LoVo (cell line): ENCODE measurements at regions not wholly inside any gene's neighbourhood (a gene's known extent, or its start where the extent isn't known, plus 50 kb on each side); places are given as distances from the start of the nearest gene placed in this dataset.
"Not testable (repeated sequence)": the region's sequence is repeated elsewhere in the genome, so short reads cannot be mapped to it uniquely, and the experiment has no call there.

ENCODE experiments used
- DNase-seq: peaks from one replicate; pipeline ENCODE4 v3.0.0-alpha.2; 2016; ENCODE audit warnings: low spot score

DNA sequence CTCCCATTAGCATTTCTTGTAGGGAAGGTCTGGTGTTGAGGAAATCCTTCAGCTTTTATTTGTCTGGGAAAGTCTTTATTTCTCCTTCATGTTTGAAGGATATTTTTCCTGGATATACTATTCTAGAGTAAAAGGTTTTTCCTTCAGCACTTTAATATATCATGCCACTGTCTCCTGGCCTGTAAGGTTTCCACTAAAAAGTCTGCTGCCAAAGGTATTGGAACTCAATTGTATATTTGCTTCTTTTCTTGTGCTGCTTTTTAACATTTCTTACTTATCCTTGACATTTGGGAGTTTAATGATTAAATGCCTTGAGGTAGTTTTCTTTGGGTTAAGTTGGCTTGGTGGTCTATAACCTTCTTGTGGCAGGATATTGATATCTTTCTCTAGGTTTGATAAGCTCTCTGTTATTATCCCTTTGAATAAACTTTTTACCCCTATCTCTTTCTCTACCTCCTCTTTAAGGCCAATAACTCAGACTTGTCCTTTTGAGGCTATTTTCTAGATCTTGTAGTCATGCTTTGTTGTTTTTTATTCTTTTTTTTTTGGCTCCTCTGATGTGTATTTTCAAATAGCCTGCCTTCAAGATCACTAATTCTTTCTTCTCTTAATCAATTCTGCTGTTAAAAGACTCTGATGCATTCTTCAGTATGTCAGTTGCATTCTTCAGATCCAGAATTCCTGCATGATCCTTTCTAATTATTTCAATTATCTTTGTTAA is 225.0 kb upstream of the ZNF217 start:
- no peak for DNase-seq

GRCh38 chr20:53817513-53817912 is 223.9 kb upstream of the ZNF217 start:
- not testable (repeated sequence) for DNase-seq

- DNase-seq: no peak
Measured at GRCh38 chr20:53816872-53817398, 223.3 kb upstream of the ZNF217 start.

DNA sequence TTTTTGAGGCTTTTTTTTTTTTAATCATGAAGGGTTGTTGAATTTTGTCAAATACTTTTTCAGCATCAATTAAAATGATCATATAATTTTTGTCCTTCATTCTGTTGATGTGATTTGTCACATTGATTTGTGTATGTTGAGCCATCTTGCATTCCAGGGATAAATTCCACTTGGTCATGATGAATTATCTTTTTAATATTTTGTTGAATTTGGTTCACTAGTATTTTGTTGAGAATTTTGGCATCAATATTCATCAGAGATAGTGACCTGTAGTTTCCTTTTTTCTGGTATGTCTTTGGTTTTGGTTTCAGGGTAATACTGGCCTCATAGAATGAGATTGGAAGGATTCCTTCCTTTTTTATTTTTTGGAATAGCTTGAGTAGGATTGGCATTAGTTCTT is 221.9 kb upstream of the ZNF217 start:
- no peak for DNase-seq

GRCh38 chr20:53814060-53814459 is 220.4 kb upstream of the ZNF217 start:
- no peak for DNase-seq

- no peak for DNase-seq
Measured at GRCh38 chr20:53813636-53814035, 220.0 kb upstream of the ZNF217 start.

DNA sequence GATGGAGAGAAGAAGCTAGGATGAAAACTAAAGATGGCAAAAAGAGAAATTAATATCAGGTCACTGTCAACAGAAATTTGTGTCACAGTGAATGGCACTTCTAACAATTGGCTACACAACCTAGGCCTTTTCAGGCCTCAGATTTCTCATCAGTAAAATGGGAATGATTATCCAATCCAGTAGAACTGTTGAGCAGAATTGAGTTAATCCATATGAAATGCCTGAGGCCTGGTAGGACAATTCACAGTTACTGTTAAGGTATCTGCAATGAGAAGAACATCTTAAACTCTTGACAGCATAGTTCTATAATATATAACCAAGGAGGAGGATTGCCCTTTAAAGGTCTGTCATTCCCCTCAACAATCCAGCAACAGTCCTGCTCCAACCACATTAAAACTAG is 217.9 kb upstream of the ZNF217 start:
- DNase-seq: no peak

DNA sequence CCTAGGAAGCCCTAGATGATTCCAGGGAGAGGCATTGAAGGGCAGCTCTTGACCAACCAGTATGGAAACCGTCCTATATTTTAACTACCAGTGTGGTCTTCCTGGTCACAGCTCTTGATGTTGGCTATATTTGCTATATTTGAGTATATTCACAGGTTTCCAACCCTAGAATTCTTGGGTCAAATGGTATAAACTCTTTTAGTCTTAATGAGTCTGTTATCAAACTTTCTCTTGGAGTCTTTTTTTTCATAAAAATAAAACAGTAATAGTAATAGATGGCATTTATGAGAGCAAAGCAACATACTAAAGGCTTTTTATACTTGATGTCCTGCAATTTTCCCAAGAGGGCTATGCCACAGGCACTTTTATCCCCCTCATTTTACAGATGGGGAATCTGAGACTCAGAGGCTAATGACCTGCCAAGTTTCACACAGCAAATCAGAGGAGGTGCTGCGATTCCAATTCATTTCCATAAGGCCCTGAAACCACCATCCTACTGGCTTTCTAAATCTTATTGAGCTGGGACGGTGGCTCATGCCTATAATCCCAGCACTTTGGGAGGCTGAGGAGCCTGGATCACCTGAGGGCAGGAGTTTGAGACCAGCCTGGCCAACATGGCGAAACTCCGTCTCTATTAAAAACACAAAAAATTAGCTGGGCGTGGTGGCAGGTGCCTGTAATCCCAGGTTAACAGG is 217.2 kb upstream of the ZNF217 start:
- DNase-seq: no peak

- no peak for DNase-seq
Measured at GRCh38 chr20:53809728-53810365, 216.2 kb upstream of the ZNF217 start.

DNA sequence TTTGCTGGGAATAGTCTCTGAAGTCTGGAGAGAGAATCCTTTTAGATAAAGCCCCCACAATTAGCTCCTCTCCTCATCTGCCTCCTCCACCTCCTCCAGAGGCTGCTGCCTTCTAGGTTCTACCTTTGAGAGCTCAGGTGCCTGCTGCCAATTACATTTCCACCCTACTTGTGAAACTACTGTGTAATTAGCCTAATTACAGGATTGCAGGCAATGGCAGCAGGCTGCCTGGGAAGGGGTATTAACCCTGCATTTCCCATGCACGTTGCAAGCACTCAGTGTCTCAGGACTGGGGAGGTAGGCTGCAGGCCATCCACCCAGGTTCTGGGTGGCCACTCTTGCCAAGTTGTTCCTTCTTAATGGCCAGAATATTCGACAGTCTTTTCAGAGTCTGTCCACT is 215.6 kb upstream of the ZNF217 start:
- no peak for DNase-seq

DNA sequence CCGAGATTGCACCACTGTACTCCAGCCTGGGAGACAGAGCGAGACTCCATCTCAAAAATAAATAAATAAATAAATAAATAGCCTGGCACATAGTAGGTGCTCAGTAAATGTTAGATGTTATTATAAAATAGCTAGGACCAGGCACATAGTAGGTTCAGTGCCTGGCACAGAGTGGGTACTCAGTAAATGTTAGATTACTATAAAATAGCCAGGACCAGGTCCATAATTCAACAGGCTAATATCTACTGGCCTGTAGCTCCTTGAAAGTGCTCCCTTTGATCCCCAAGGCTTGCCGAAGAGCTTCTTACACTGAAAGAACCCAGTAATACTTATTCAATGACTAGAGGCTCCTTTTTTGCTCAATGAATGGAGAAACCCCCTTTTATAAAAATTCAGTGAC is 215.1 kb upstream of the ZNF217 start:
- no peak for DNase-seq

- not testable (repeated sequence) for DNase-seq
Measured at GRCh38 chr20:53808302-53808701, 214.7 kb upstream of the ZNF217 start.

DNA sequence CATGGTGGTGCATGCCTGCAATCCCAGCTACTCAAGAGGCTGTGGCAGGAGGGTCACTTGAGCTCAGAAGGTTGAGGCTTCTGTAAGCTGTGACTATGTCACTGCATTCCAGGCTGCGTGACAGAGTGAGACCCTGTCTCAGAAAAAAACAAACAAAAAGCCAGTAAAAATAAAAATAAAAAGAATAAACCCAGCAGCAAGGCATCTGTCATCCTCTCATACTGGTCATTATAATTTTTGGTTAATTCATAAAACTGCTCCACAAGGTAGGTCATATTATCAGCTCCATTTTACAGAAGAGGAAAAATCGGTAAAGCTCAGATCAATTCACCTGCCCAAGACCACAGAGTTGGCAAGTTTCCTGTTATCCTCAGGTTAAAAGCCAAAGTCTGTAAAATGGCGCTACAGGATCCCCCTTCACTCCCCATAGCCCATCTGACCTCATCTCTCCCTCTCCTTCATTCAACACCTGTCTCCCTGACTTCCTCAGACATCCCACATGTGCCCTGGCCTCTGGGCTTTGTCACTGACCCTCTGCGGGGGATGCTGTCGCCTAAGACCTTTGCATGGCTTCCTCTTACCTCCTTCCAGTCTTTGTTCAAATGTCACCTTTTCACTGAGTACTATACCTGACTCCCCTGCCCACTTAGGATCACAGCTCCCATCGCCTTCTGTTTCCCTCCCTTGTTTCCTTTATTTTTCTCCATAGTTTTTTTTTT is 213.2 kb upstream of the ZNF217 start:
- DNase-seq: no peak

- peak; percentile 89 for DNase-seq
Measured at GRCh38 chr20:53805895-53806384, 212.3 kb upstream of the ZNF217 start.

DNA sequence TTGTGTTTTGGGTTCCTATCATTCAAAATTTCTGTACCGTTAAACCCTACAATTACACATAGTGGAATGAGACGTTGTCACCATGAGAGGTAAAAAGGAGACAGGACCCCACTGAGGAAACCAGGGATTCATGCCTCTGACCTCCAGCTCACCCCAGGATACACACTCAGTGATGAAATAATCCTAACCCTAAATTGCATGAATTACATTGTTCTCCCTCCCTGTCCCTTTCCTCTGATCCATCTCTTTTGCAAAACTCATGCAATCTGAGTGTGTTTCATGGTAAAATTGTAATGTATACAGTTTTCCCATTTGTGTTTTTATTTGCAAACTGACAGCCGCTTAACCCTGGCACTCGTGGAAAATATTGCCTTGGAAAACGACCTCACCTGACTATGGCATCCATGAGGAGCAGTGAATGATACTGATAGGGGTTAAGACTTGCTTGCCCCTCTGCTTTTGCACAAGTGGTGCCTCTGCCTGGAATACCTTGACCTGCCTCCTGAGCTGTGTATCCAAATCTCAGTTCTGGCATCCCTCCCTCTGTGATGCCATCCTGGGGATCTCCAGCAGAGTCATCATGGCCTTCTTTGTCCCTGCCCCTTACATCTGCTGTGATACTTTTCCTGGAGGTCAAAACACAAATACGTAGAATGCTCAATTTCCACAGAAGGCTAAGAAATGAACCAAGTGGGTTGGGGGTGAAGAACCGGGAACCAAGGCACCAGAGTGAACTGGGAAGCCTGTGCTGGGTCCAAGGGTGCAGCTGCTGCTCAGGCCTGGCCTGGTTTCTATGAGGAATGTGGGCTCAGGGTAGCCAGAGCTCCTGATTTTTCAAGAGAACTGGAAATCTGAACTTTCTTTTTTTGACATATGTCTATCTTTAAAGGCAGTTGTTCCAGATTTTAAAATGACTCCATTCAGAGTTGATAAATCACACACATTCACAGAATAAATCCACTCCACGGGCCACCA is 211.6 kb upstream of the ZNF217 start:
- no peak for DNase-seq

DNA sequence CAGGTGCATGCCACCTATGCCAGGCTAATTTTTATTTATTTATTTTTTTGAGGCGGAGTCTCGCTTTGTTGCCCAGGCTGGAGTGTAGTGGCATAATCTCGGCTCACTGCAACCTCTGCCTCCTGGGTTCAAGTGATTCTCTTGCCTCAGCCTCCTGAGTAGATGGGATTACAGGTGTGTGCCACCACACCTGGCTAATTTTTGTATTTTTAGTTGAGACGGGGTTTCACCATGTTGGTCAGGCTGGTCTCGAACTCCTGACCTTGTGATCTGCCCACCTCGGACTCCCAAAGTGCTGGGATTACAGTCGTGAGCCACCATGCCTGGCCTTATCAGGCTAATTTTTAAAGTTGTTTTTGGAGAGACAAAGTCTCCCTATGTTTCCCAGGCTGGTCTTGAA is 210.7 kb upstream of the ZNF217 start:
- DNase-seq: not testable (repeated sequence)

DNA sequence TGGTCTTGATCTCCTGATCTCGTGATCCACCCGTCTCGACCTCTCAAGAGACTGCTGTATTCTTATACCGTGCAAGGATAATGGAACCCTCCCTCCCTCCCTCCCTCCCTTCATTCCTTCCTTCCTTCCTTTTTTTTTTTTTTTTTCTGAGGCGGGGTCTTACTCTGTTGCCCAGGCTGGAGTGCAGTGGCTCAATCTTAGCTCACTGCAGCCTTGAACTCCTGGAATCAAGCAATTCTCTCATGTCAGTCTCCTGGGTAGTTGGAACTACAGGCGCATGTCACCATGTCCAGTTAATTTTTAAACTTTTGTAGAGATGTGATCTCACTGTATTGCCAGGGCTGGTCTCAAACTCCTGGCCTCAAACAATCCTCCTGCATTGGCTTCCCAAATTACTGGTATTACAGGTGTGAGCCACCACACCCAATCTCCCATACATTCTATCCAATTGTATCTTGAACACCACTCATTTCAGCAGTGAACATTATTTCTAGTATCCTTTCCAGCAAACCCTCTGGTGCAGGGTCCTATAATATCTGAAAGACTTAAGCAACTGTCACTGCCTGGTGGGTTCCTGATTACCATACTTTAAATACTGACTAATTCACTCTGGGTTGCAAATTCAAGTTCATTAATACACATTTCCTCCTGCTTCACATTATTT is 210.0 kb upstream of the ZNF217 start:
- no peak for DNase-seq

GRCh38 chr20:53801609-53802370 is 208.2 kb upstream of the ZNF217 start:
- DNase-seq: no peak

DNA sequence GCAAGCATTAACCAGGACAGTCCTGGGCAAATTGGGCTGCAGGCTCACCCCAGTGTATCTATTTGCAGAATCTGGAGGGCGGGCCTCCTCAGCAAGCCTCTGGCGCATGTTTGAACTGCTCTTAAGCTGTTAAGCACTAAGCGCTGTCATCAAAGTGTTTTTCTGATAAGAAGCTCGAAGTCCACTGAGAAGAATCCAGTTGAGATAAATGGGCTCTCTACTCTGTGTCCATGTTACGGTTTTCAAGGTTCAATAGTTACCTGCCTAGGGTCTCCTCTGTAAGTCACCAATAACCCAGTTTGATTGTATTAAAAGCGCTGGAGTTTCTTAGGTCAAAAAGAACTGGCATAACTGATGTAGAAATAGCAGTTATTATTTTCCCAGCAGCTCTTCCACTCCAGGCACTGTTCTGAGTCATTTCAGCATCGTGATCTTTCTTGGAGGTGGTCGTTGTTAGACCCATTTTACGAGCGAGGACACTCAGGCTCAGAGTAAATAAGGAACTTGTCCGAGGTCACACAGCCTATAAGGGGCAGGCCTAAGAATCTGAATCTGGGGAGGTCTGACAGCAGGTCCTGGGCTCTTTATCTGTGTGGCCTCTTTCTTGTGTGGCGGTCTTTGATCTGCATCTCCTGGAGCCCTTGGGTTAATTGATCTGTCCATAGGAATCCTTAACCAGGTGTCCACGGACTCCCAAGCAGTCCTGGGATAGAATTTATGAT is 207.4 kb upstream of the ZNF217 start:
- DNase-seq: peak; percentile 75
